Panc1 (cell line): ENCODE measurements at regions not wholly inside any gene's neighbourhood (a gene's known extent, or its start where the extent isn't known, plus 50 kb on each side); places are given as distances from the start of the nearest gene placed in this dataset.

Experiments used
- ATAC-seq: fragments of 200-7000 bp; cut with Tn5 transposase; 2 replicates; pipeline ENCODE4 v1.9.1; 2020; ENCODE audit warnings: mild to moderate bottlenecking, moderate library complexity
- BruUV-seq: library from RNA; stranded (reverse); fragments of 400-500 nt; replicated peaks from 2 replicates; lab custom pipeline; 2021; lab: Mats Ljungman, UMichigan
- CTCF ChIA-PET: fragments of 300-600 bp; sonication (Branson Sonifier 250); formaldehyde crosslinking; loops from one replicate; lab custom pipeline; 2022; ENCODE audit warnings: antibody characterized with exemption; lab: Charles Lee
- POLR2A ChIA-PET: fragments of 300-600 bp; sonication (Branson Sonifier 250); formaldehyde crosslinking; loops from one replicate; lab custom pipeline; 2022; ENCODE audit warnings: antibody characterized with exemption; lab: Charles Lee
- DNase-seq: peaks from one replicate; pipeline ENCODE4 v3.0.0-alpha.2; 2010; ENCODE audit warnings: low read depth, low spot score
- H3K27ac ChIP-seq: 2 replicates; pipeline ENCODE4 v1.5.1; 2011; ENCODE audit warnings: mild to moderate bottlenecking, low read length, inconsistent platforms
- H3K27me3 ChIP-seq: fragments of 200-500 bp; sonication (Bioruptor generic); 2 replicates; pipeline ENCODE4 v1.6.0; 2014; ENCODE audit warnings: low read length, inconsistent platforms; ENCODE audit not compliant: control insufficient read depth, insufficient read depth
- H3K36me3 ChIP-seq: fragments of 200-500 bp; sonication (Bioruptor generic); 2 replicates; pipeline ENCODE4 v1.5.1; 2014; ENCODE audit warnings: inconsistent platforms, mild to moderate bottlenecking, low read length, moderate library complexity; ENCODE audit not compliant: control insufficient read depth, insufficient read depth
- H3K4me1 ChIP-seq: 2 replicates; pipeline ENCODE4 v1.5.1; 2011; ENCODE audit warnings: inconsistent platforms, mild to moderate bottlenecking, low read length, moderate library complexity; ENCODE audit not compliant: control insufficient read depth, insufficient read depth
- H3K4me3 ChIP-seq, 2 experiments: 2 replicates each; pipeline ENCODE4 v1.5.1; 2011 to 2012; ENCODE audit warnings: low read depth in 2 of 2, low read length in 2 of 2, mild to moderate bottlenecking in 2 of 2, inconsistent platforms in 1 of 2, moderate library complexity in 1 of 2
- H3K9me3 ChIP-seq: fragments of 200-500 bp; sonication (Bioruptor generic); 2 replicates; pipeline ENCODE4 v1.5.1; 2014; ENCODE audit warnings: low read depth, mild to moderate bottlenecking, inconsistent platforms, low read length, moderate library complexity; ENCODE audit not compliant: control insufficient read depth, insufficient read depth
- CTCF ChIP-seq: fragments of 450-650 bp; IDR thresholded peaks from 2 replicates; pipeline ENCODE4 v1.5.1; 2017; ENCODE audit warnings: mild to moderate bottlenecking
- POLR2AphosphoS5 ChIP-seq: IDR thresholded peaks from 2 replicates; pipeline ENCODE4 v1.6.1; 2012; ENCODE audit warnings: mild to moderate bottlenecking, low read depth, low read length, moderate library complexity
- REST ChIP-seq, 2 experiments: IDR thresholded peaks; 2 replicates each; pipeline ENCODE4 v1.6.1; 2011 to 2012; ENCODE audit warnings: low read depth in 2 of 2, control low read depth in 1 of 2, low read length in 1 of 2, mild to moderate bottlenecking in 1 of 2, moderate library complexity in 1 of 2; ENCODE audit not compliant: insufficient read depth in 1 of 2
- SIN3A ChIP-seq: IDR thresholded peaks from 2 replicates; pipeline ENCODE4 v1.6.1; 2012; ENCODE audit warnings: low read depth, mild to moderate bottlenecking, low read length, moderate library complexity, borderline replicate concordance; ENCODE audit not compliant: insufficient read depth
- TCF7L2 ChIP-seq: IDR thresholded peaks from 2 replicates; pipeline ENCODE4 v1.6.1; 2011; ENCODE audit warnings: mild to moderate bottlenecking, low read depth, low read length, inconsistent platforms
- in situ Hi-C: cut with HindIII; loops from 2 replicates; pipeline ENCODE4 v1.10.0; 2016; ENCODE audit warnings: low sequenced_read_pairs, low pct_unique_long_range_greater_than_20kb
- intact Hi-C: fragments of 100-400 bp; cut with micrococcal nuclease; formaldehyde crosslinking; loops from one replicate; pipeline ENCODE4 v1.10.0; 2022; ENCODE audit not compliant: unreplicated experiment

- TF ChIP-seq SIN3A (no peak), CTCF (no peak), TCF7L2 (no peak), POLR2AphosphoS5 (no peak), REST (IDR thresholded peaks at IDR 0.05; ENCODE audit: insufficient read depth in 1 of 2, low read depth in 2 of 2, low read length in 1 of 2) (no peak)
- intact Hi-C loops (no loop called here), in situ Hi-C loops (no loop called here)
- Histone ChIP-seq H3K4me1 (no peaks in the 10 kb centered on the region), H3K27me3 (no peaks in the 10 kb centered on the region; the same call in 1 of the 2 replicates), H3K9me3 (no peaks in the 10 kb centered on the region), H3K36me3 (no peaks in the 10 kb centered on the region), H3K27ac (no peak overlapping the region), H3K4me3 (no peak overlapping the region)
- CTCF ChIA-PET = no interaction called here
- DNase-seq (no peak), ATAC-seq (no peak)
- no TSS peak for BruUV-seq
- POLR2A ChIA-PET = no interaction called here
These were observed 256.8 kb downstream of the VRK1 start for GRCh38 chr14:97053941-97054340.

- DNase-seq (no peak), ATAC-seq (no peak)
- no peak overlapping the region for H3K4me3 ChIP-seq
- no peaks in the 10 kb centered on the region for H3K4me1 ChIP-seq
- intact Hi-C loops = no loop called here
- in situ Hi-C loops = no loop called here
- no peaks in the 10 kb centered on the region for H3K36me3 ChIP-seq
- POLR2A ChIA-PET = no interaction called here
- H3K9me3 ChIP-seq = no peaks in the 10 kb centered on the region
- no TSS peak for BruUV-seq
- CTCF ChIA-PET = no interaction called here
- H3K27me3 ChIP-seq = no peaks in the 10 kb centered on the region; the same call in 1 of the 2 replicates
- H3K27ac ChIP-seq = no peak overlapping the region
- TF ChIP-seq CTCF (no peak), REST (IDR thresholded peaks at IDR 0.05; ENCODE audit: insufficient read depth in 1 of 2, low read depth in 2 of 2, low read length in 1 of 2) (no peak), POLR2AphosphoS5 (no peak), TCF7L2 (no peak), SIN3A (no peak)
These were observed 258.2 kb downstream of the VRK1 start for GRCh38 chr14:97055355-97055754.
